H1 (cell line): ENCODE measurements at regions not wholly inside any gene's neighbourhood (a gene's known extent, or its start where the extent isn't known, plus 50 kb on each side); places are given as distances from the start of the nearest gene placed in this dataset.

ENCODE experiments used
- CTCF ChIA-PET: fragments of 300-600 bp; sonication (Branson Sonifier 250); formaldehyde crosslinking; loops from one replicate; lab custom pipeline; 2021; ENCODE audit not compliant: partially characterized antibody; lab: Charles Lee
- POLR2A ChIA-PET: fragments of 300-600 bp; sonication (Branson Sonifier 250); formaldehyde crosslinking; loops from one replicate; lab custom pipeline; 2021; ENCODE audit warnings: inconsistent platforms; ENCODE audit not compliant: partially characterized antibody; lab: Charles Lee
- DNase-seq, 2 experiments: peaks; one replicate each; pipeline versions ENCODE4 v3.0.0 to v3.0.0-alpha.2; 2010 to 2022; ENCODE audit warnings: low spot score in 2 of 2, low read depth in 1 of 2, mixed read lengths in 1 of 2
- FAIRE-seq: peaks from 2 replicates; lab custom pipeline; 2011; peaks lifted over from hg19 to GRCh38; lab: Jason Lieb, UNC
- H2AFZ ChIP-seq: 2 replicates; pipeline ENCODE4 v1.8.1; 2012; ENCODE audit warnings: low read length, inconsistent platforms
- H2AK5ac ChIP-seq: 2 replicates; pipeline ENCODE4 v1.6.1; 2013; ENCODE audit warnings: low read depth, low read length
- H2BK120ac ChIP-seq: replicated peaks from 2 replicates; pipeline ENCODE3; 2013; ENCODE audit warnings: low read depth, low read length, inconsistent platforms
- H2BK12ac ChIP-seq: 2 replicates; pipeline ENCODE4 v1.6.1; 2013; ENCODE audit warnings: low read depth, low read length
- H2BK15ac ChIP-seq: 2 replicates; pipeline ENCODE4 v1.6.1; 2013; ENCODE audit warnings: low read length
- H2BK20ac ChIP-seq: 2 replicates; pipeline ENCODE4 v1.6.1; 2013; ENCODE audit warnings: low read length
- H2BK5ac ChIP-seq: 2 replicates; pipeline ENCODE4 v1.6.1; 2013; ENCODE audit warnings: low read depth, low read length
- H3K14ac ChIP-seq: 2 replicates; pipeline ENCODE4 v1.6.1; 2013; ENCODE audit warnings: inconsistent platforms; ENCODE audit not compliant: insufficient read length
- H3K18ac ChIP-seq: 2 replicates; pipeline ENCODE4 v1.6.1; 2013; ENCODE audit warnings: low read length; ENCODE audit errors: extremely low read depth
- H3K23ac ChIP-seq: 2 replicates; pipeline ENCODE4 v1.6.1; 2013; ENCODE audit warnings: inconsistent platforms; ENCODE audit not compliant: insufficient read length
- H3K23me2 ChIP-seq: 2 replicates; pipeline ENCODE4 v1.6.1; 2013; ENCODE audit warnings: low read depth, low read length
- H3K27ac ChIP-seq: 2 replicates; pipeline ENCODE4 v1.6.1; 2011; ENCODE audit warnings: low read depth, low read length, inconsistent platforms
- H3K27me3 ChIP-seq, 4 experiments: replicated peaks in 1 of 4; 1 replicate in 1 of 4; 2 replicates in 3 of 4; pipeline versions ENCODE4 v1.6.1 to v1.8.1; 2011 to 2013; ENCODE audit warnings: low read length in 3 of 4, mild to moderate bottlenecking in 3 of 4, inconsistent platforms in 2 of 4, mixed read lengths in 2 of 4, moderate library complexity in 1 of 4; ENCODE audit not compliant: control insufficient read depth in 3 of 4, insufficient read depth in 3 of 4; ENCODE audit errors: extremely low read depth in 1 of 4
- H3K36me3 ChIP-seq, 4 experiments: 2 replicates each; pipeline versions ENCODE4 v1.6.1 to v1.8.1; 2011 to 2013; ENCODE audit warnings: mild to moderate bottlenecking in 4 of 4, low read length in 3 of 4, moderate library complexity in 2 of 4, control low read depth in 1 of 4, inconsistent platforms in 1 of 4; ENCODE audit not compliant: insufficient read depth in 4 of 4, control insufficient read depth in 2 of 4
- H3K4ac ChIP-seq: replicated peaks from 2 replicates; pipeline ENCODE3; 2013; ENCODE audit warnings: low read length, low read depth, mixed read lengths, inconsistent platforms; ENCODE audit not compliant: insufficient read length
- H3K4me1 ChIP-seq, 4 experiments: replicated peaks in 1 of 4; 1 replicate in 1 of 4; 2 replicates in 3 of 4; pipeline versions ENCODE4 v1.6.1 to v1.8.1; 2011 to 2013; ENCODE audit warnings: low read length in 3 of 4, inconsistent platforms in 2 of 4, mixed read lengths in 1 of 4; ENCODE audit not compliant: insufficient read depth in 4 of 4, control insufficient read depth in 3 of 4
- H3K4me2 ChIP-seq, 2 experiments: 2 replicates each; pipeline versions ENCODE4 v1.6.1 to v1.8.1; 2011 to 2013; ENCODE audit warnings: low read depth in 2 of 2, low read length in 2 of 2, control low read depth in 1 of 2, inconsistent platforms in 1 of 2, mild to moderate bottlenecking in 1 of 2; ENCODE audit not compliant: insufficient read depth in 1 of 2
- H3K4me3 ChIP-seq, 4 experiments: fragments of 200-600, 300-600 bp in 1 of 4; sonication (generic), shearing (Covaris generic), sonication (Bioruptor Twin) in 1 of 4; 2 replicates each; pipeline versions ENCODE4 v1.5.1 to v1.8.1; 2011 to 2016; ENCODE audit warnings: low read length in 4 of 4, low read depth in 3 of 4, control low read depth in 2 of 4, inconsistent platforms in 2 of 4, mild to moderate bottlenecking in 2 of 4, mixed read lengths in 1 of 4, moderate library complexity in 1 of 4; ENCODE audit not compliant: insufficient read depth in 2 of 4; ENCODE audit errors: extremely low read depth in 1 of 4
- H3K56ac ChIP-seq: replicated peaks from 2 replicates; pipeline ENCODE3; 2013; ENCODE audit warnings: low read depth, mild to moderate bottlenecking, mixed read lengths, low read length, inconsistent platforms; ENCODE audit not compliant: insufficient read length
- H3K79me1 ChIP-seq: 2 replicates; pipeline ENCODE4 v1.6.1; 2013; ENCODE audit warnings: low read depth, low read length, control low read depth
- H3K79me2 ChIP-seq, 2 experiments: 2 replicates each; pipeline versions ENCODE4 v1.6.1 to v1.8.1; 2012 to 2013; ENCODE audit warnings: low read length in 2 of 2, mild to moderate bottlenecking in 2 of 2, inconsistent platforms in 1 of 2; ENCODE audit not compliant: insufficient read depth in 2 of 2, control insufficient read depth in 1 of 2
- H3K9ac ChIP-seq, 4 experiments: replicated peaks in 1 of 4; 1 replicate in 1 of 4; 2 replicates in 3 of 4; pipeline versions ENCODE4 v1.6.1 to v1.8.1; 2011 to 2013; ENCODE audit warnings: low read depth in 3 of 4, low read length in 3 of 4, control low read depth in 2 of 4, mild to moderate bottlenecking in 2 of 4, moderate library complexity in 2 of 4, inconsistent platforms in 1 of 4; ENCODE audit errors: extremely low read depth in 1 of 4
- H3K9me3 ChIP-seq, 2 experiments: 2 replicates each; pipeline versions ENCODE4 v1.6.1 to v1.8.1; 2012 to 2013; ENCODE audit warnings: mild to moderate bottlenecking in 2 of 2, moderate library complexity in 2 of 2, control low read depth in 1 of 2, inconsistent platforms in 1 of 2, low read depth in 1 of 2, low read length in 1 of 2, mixed read lengths in 1 of 2; ENCODE audit not compliant: insufficient read depth in 2 of 2
- H4K20me1 ChIP-seq, 2 experiments: replicated peaks in 1 of 2; 2 replicates each; pipeline versions ENCODE3 to v1.8.1; 2011 to 2013; ENCODE audit warnings: inconsistent platforms in 2 of 2, low read length in 2 of 2, mild to moderate bottlenecking in 1 of 2; ENCODE audit not compliant: insufficient read depth in 2 of 2, control insufficient read depth in 1 of 2
- H4K5ac ChIP-seq: 2 replicates; pipeline ENCODE4 v1.6.1; 2013; ENCODE audit warnings: low read length, low read depth, mixed read lengths, inconsistent platforms; ENCODE audit not compliant: insufficient read length
- H4K8ac ChIP-seq: 2 replicates; pipeline ENCODE4 v1.8.0; 2013; ENCODE audit warnings: mild to moderate bottlenecking, moderate library complexity, low read length, inconsistent platforms; ENCODE audit not compliant: insufficient read depth; ENCODE audit errors: extremely low read depth
- H4K91ac ChIP-seq: replicated peaks from 2 replicates; pipeline ENCODE3; 2013; ENCODE audit warnings: low read length, mixed read lengths, inconsistent platforms; ENCODE audit not compliant: insufficient read length
- CTBP2 ChIP-seq: IDR thresholded peaks from 2 replicates; pipeline ENCODE4 v1.7.0; 2011; ENCODE audit warnings: borderline replicate concordance, mild to moderate bottlenecking, moderate library complexity, mixed read lengths, low read length; ENCODE audit not compliant: insufficient read depth, insufficient read length
- EP300 ChIP-seq, 2 experiments: IDR thresholded peaks; 1 replicate in 1 of 2; 2 replicates in 1 of 2; pipeline ENCODE4 v1.6.1; 2011 to 2012; ENCODE audit warnings: low read depth in 2 of 2, low read length in 2 of 2, mild to moderate bottlenecking in 2 of 2, borderline replicate concordance in 1 of 2, inconsistent platforms in 1 of 2, moderate library complexity in 1 of 2
- HDAC2 ChIP-seq, 2 experiments: fragments of 300-600 bp in 1 of 2; sonication (generic) in 1 of 2; IDR thresholded peaks; 2 replicates each; pipeline ENCODE4 v1.6.1; 2011 to 2012; ENCODE audit warnings: low read depth in 2 of 2, low read length in 2 of 2, mild to moderate bottlenecking in 2 of 2, moderate library complexity in 2 of 2, borderline replicate concordance in 1 of 2, inconsistent platforms in 1 of 2
- HDAC6 ChIP-seq: IDR thresholded peaks from one replicate; pipeline ENCODE4 v1.7.1; 2012; ENCODE audit warnings: low read depth, mild to moderate bottlenecking, inconsistent platforms, low read length, moderate library complexity
- KDM4A ChIP-seq: IDR thresholded peaks from one replicate; pipeline ENCODE4 v1.7.1; 2012; ENCODE audit warnings: low read depth, mild to moderate bottlenecking, moderate library complexity, low read length, inconsistent platforms; ENCODE audit not compliant: severe bottlenecking
- NANOG ChIP-seq: IDR thresholded peaks from 2 replicates; pipeline ENCODE4 v1.6.1; 2011; ENCODE audit warnings: low read length, low read depth, mild to moderate bottlenecking, inconsistent platforms; ENCODE audit not compliant: insufficient read depth, poor library complexity, severe bottlenecking
- NRF1 ChIP-seq: IDR thresholded peaks from 2 replicates; pipeline ENCODE4 v1.6.1; 2011; ENCODE audit warnings: mild to moderate bottlenecking, low read depth, low read length, improper control_type of control experiment
- TCF12 ChIP-seq: IDR thresholded peaks from 2 replicates; pipeline ENCODE4 v1.6.1; 2011; ENCODE audit warnings: low read depth, mild to moderate bottlenecking, low read length
- YY1 ChIP-seq: IDR thresholded peaks from 2 replicates; pipeline ENCODE4 v1.6.1; 2011; ENCODE audit warnings: low read depth, mild to moderate bottlenecking, low read length
- WGBS, 2 experiments: shearing (Covaris generic) in 1 of 2; methylation state at CpG; one replicate each; pipeline versions ENCODE4 v1.1.6 to v1.1.7; 2013 to 2015; ENCODE audit warnings: low lambda C conversion rate in 2 of 2, mixed read lengths in 2 of 2, inconsistent platforms in 1 of 2, low coverage in 1 of 2, missing lambda C conversion rate in 1 of 2; ENCODE audit not compliant: insufficient replicate concordance in 2 of 2, insufficient coverage in 1 of 2, insufficient read length in 1 of 2; ENCODE audit errors: extremely low coverage in 1 of 2, missing lambda C conversion rate in 1 of 2; 5-methylcytosine and 5-hydroxymethylcytosine counted together
- TF ChIP-seq, protein P1 (sequence below): IDR thresholded peaks from 2 replicates; pipeline ENCODE4 v1.6.1; 2012; ENCODE audit warnings: inconsistent platforms
- TF ChIP-seq, protein P2 (sequence below), 3 experiments: IDR thresholded peaks; 1 replicate in 2 of 3; 2 replicates in 1 of 3; pipeline versions ENCODE4 v1.5.1 to v1.6.1; 2011; ENCODE audit warnings: low read length in 3 of 3, mild to moderate bottlenecking in 3 of 3, inconsistent platforms in 2 of 3, low read depth in 1 of 3, moderate library complexity in 1 of 3; ENCODE audit not compliant: insufficient read depth in 1 of 3; ENCODE audit errors: control extremely low read depth in 1 of 3

DNA sequence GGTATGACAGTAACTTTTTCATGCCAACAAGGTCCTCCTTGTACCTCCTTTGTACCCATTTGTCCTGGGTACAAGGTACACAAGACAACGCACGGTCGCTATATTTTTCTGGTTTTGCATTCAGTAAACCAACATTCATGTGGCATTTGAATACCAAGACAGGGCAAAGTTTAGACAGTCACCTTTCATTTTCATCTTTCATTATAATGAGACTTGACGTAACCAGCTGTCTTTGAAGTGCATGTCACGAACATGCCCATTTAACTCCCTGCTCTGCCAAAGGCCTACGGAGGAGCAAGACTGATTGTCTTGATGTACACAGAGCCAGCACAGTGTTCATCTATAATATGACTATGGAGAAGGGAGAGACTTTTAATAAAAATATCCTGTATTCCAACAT lies 91.0 kb downstream of the SETD4 start:
- Histone ChIP-seq H3K23ac (no peak overlapping the region), H2BK5ac (no peak overlapping the region), H4K20me1 (no peaks in the 10 kb centered on the region), H4K91ac (no peak overlapping the region), H3K4ac (no peak overlapping the region), H3K9ac (no peak overlapping the region), H2BK20ac (no peak overlapping the region), H3K23me2 (no peaks in the 10 kb centered on the region), H4K5ac (no peak overlapping the region), H3K27ac (no peak overlapping the region), H3K79me2 (no peaks in the 10 kb centered on the region), H2BK120ac (peak overlapping the region; percentile 75), H3K4me1 (no peaks in the 10 kb centered on the region), H2AK5ac (no peak overlapping the region), H2BK15ac (no peak overlapping the region), H3K27me3 (no peaks in the 10 kb centered on the region), H3K14ac (no peak overlapping the region), H3K56ac (no peak overlapping the region), H3K36me3 (no peaks in the 10 kb centered on the region), H3K4me3 (no peak overlapping the region), H4K8ac (no peak overlapping the region), H3K9me3 (no peaks in the 10 kb centered on the region), H3K79me1 (no peaks in the 10 kb centered on the region), H3K18ac (no peak overlapping the region), H2BK12ac (no peak overlapping the region), H2AFZ (no peak overlapping the region), H3K4me2 (no peak overlapping the region)
- 70% methylated on average over 6 of the region's 6 CpGs; no CpG with 5 or more reads in 1 of the 2 experiments for WGBS, 2 experiments
- POLR2A ChIA-PET, result no interaction called here
- TF ChIP-seq EP300 (IDR thresholded peaks at IDR 0.05; ENCODE audit: borderline replicate concordance in 1 of 2, low read depth in 2 of 2, low read length in 2 of 2) (no peak), HDAC2 (IDR thresholded peaks at IDR 0.05; ENCODE audit: borderline replicate concordance in 1 of 2, low read depth in 2 of 2, low read length in 2 of 2) (no peak), NANOG (no peak), YY1 (no peak), HDAC6 (no peak), KDM4A (no peak), TCF12 (no peak), NRF1 (no peak), CTBP2 (no peak)
- TF ChIP-seq, protein P1, sequence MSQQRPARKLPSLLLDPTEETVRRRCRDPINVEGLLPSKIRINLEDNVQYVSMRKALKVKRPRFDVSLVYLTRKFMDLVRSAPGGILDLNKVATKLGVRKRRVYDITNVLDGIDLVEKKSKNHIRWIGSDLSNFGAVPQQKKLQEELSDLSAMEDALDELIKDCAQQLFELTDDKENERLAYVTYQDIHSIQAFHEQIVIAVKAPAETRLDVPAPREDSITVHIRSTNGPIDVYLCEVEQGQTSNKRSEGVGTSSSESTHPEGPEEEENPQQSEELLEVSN, result no peak
- TF ChIP-seq, protein P2, sequence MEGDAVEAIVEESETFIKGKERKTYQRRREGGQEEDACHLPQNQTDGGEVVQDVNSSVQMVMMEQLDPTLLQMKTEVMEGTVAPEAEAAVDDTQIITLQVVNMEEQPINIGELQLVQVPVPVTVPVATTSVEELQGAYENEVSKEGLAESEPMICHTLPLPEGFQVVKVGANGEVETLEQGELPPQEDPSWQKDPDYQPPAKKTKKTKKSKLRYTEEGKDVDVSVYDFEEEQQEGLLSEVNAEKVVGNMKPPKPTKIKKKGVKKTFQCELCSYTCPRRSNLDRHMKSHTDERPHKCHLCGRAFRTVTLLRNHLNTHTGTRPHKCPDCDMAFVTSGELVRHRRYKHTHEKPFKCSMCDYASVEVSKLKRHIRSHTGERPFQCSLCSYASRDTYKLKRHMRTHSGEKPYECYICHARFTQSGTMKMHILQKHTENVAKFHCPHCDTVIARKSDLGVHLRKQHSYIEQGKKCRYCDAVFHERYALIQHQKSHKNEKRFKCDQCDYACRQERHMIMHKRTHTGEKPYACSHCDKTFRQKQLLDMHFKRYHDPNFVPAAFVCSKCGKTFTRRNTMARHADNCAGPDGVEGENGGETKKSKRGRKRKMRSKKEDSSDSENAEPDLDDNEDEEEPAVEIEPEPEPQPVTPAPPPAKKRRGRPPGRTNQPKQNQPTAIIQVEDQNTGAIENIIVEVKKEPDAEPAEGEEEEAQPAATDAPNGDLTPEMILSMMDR (IDR thresholded peaks at IDR 0.05; ENCODE audit: control extremely low read depth in 1 of 3, insufficient read depth in 1 of 3, low read depth in 1 of 3, low read length in 3 of 3), result no peak
- FAIRE-seq (no peak), DNase-seq (no peak)
- CTCF ChIA-PET, result no interaction called here
